GM19023 (cell line): ENCODE measurements at regions not wholly inside any gene's neighbourhood (a gene's known extent, or its start where the extent isn't known, plus 50 kb on each side); places are given as distances from the start of the nearest gene placed in this dataset.

Source experiments
- ATAC-seq: cut with Tn5 transposase; IDR thresholded peaks from one replicate; pipeline ENCODE4 v1.9.1; 2021; ENCODE audit warnings: mild to moderate bottlenecking, moderate library complexity; ENCODE audit not compliant: unreplicated experiment

GRCh38 chr10:2870654-2871053 lies 196.7 kb upstream of the PFKP start:
- ATAC-seq, result no peak

DNA sequence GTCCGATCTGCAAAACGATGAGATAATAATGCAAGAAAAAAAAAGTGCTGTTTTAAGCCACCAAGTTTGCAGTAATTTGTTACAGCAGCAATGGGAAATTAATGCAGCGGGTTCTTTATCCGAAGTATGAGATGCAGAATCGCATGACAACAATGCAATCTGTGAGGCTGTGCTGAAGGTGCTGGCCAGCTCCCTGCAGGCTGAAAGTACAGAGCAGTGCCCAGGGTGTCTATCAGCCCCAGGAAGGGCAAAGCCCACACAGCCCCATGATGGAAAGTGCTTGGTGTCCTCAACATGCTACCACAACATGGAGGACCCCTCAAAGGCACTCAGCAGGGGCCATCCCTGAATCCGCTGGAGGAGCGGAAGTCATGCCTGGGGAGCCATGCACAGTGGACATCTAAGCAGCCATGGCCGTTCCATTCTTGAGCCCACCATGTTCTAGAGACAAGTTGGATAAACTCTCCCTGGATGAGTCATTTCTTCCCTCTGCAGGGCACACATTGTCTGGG lies 199.5 kb upstream of the PFKP start:
- no peak for ATAC-seq

DNA sequence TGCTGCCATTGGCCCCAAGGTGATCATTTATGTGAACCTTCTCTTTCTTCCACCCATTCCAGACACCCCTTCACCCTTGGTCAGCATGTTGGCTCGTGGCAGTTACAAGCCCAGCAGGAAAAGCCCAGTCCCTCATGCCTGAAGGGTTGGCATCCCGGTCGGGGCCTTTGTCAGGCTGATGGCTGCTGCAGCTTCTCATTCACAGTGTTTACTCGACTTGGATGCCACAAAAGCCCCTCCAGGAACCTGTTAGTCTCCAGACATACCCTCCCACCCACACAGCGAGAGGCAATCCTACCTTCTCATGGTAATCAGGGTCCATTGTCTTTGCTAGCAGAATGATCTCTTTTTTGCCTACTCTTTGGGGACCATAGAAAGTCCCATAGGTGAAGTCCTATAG lies 200.8 kb upstream of the PFKP start:
- no peak for ATAC-seq

- ATAC-seq, result no peak
Observed at GRCh38 chr10:2861632-2862210, 205.6 kb upstream of the PFKP start.

GRCh38 chr10:2858452-2858851 lies 208.9 kb upstream of the PFKP start:
- ATAC-seq, result no peak

- ATAC-seq, result no peak
Observed at GRCh38 chr10:2856598-2856997, 210.8 kb upstream of the PFKP start.

DNA sequence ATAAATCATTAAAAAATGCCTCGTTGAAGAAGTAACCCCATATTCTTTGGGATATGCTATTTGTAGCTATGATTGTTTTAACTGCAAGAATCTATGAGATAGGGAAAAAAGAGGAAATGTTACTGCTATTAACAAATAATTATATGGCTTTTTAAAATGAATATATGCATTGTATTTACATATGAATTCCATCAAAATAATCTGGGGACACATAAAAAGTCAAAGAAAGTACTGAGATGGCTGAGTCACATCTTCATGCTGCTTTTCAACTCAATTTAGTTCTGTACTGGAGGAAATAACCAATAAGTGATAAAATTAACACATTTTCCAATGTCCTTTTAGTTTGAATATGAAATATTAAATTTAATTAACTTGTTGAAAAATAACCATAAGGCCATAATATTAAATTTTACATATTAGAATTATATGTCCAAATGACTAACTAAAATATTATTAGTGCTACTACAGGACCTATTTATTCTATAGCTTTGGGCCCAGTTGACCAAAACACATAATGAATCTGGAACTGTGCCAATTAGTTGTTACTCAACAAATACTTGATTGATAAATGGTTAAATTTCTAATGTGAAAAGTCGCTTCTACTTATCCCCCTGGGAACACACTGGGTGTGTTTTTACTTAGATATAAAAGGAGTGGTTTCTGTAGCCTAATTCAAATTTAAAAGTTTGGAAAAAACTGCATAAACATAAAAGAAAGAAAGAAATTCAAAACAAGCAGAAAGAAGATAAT lies 214.6 kb upstream of the PFKP start:
- ATAC-seq, result no peak

DNA sequence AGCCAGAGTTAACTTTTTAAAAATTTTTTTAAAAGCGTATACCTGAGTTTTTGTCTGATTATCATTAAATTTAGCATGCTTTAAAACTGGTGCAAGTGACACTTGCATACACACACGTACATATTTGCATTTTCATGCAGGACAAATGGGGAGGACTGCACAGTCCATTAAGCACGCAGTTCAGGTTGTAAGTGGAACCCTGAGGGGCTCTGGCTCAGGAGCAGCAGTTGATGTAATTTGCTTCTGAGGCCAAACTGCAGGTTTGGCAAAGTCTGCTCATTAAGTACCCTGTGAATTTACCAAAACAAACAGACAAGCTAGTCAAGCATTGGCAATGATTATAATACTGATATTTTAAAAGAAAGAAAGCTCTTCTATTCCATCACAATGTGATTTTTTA lies 215.8 kb upstream of the PFKP start:
- no peak for ATAC-seq

- no peak for ATAC-seq
Observed at GRCh38 chr10:2850202-2850601, 217.1 kb upstream of the PFKP start.

DNA sequence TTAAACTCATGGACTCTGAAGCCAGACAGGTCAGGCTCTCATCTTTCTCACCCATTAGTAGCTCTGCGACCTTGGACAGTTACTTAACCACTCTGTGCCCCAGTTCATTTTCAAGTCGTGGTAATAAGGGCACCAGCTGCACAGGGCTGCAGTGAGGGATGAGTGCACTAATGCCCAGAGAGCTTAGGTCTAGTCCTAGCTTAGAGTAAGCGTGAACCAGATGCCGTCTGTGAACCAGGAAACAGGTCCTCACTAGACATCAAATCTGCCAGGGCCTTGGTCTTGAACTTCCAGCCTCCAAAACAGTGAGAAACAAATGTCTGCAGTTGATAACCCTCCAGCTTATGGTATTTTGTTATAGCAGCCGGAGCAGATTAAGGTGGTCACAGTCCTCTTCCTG lies 222.4 kb upstream of the PFKP start:
- no peak for ATAC-seq

DNA sequence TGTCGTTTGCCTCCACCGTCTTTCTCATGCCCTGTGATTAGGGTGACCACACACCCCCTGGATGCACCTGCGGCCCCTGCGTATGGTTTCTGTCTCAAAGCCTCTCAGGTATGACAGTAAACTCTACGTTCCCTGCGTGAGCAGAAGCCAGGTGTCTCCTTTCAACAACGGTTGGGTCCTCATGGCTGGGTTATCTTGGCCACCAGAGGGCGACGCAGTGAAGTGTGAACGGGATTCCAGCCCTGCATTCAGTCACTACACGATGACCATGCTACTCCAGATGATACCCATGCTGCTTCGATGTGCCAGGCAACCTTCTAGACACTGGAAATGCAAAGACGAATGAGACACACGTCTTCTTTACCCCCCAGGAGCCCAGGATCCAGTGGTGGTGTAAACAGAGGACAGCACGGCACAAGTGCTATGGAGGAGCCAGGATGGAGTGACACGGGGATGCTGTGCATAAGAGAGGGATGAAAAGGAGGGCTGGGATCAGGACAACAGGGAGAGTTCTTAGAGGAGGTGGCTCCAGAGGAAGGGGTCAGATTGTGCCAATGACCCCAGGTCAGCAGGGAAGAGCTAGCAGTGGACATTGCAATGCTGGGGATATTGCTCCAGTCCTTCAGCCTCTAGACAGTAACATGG lies 228.1 kb upstream of the PFKP start:
- no peak for ATAC-seq

DNA sequence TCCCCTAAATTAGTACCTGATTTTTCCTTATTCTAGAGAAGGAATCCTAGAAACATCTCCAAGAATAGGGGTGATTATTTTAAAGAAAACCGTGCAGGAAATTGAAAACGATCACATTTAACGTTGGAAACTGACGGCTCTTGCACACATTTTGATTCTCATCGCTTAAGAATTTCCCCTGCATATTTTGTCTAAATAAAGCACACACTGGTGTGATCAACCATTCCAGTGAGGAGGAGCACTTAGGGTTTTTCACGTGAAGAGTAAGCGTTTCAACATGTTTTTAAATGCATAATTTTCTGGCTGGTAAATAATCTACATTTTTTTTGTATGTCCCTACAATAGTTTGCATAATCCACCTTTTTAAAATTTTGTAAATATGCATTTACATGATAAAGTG lies 229.7 kb upstream of the PFKP start:
- ATAC-seq, result no peak

GRCh38 chr10:2836921-2837662 lies 230.3 kb upstream of the PFKP start:
- ATAC-seq, result no peak

GRCh38 chr10:2834214-2834613 lies 233.1 kb upstream of the PFKP start:
- ATAC-seq, result no peak

GRCh38 chr10:2831509-2831908 lies 235.8 kb upstream of the PFKP start:
- no peak for ATAC-seq

DNA sequence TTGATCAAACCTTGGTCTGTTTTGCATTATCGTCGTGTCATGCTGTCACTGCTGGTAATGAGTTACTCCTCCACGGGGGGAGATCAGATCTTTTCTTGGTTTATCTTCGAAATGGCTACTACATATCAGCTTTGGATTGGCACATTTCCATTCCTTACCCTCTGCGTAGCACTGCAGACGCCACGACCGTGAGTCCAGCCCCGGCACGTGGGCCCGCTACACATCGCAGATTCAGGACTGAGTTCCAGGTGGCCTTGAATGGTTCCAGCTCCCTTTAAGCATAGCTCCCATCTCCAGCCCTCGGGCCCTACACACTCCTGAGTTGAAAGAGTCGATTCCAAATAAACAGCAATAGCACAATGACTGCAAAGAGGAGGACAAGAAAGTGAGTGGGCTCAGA lies 238.6 kb upstream of the PFKP start:
- ATAC-seq, result no peak

- no peak for ATAC-seq
Observed at GRCh38 chr10:2826675-2827074, 240.7 kb upstream of the PFKP start.

DNA sequence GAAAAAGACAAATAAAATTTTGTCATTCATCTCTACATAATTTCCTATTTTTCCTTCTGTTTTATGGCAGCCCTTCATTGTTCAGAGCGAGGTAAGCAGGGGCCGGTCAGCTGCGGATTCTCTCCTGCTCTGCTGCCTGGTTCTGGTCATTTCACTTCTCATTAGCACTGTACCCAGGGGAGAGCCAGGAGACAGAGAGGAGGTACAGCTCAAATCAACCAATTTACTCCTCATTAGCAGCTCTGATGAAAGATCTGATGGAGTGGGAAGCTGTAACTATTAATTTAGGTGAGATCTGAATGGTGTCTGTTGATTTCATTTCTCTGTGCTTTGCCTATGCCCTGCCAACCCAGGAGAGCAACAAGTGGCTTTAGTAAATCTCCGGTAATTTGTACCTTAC lies 241.5 kb upstream of the PFKP start:
- ATAC-seq, result no peak

GRCh38 chr10:2817940-2818636 lies 249.3 kb upstream of the PFKP start:
- no peak for ATAC-seq

GRCh38 chr10:2813693-2814092 lies 253.7 kb upstream of the PFKP start:
- no peak for ATAC-seq

- ATAC-seq, result no peak
Observed at GRCh38 chr10:2813286-2813685, 254.1 kb upstream of the PFKP start.
